ENCODE measurements at regions not wholly inside any gene's neighbourhood (a gene's known extent, or its start where the extent isn't known, plus 50 kb on each side); places are given as distances from the start of the nearest gene placed in this dataset.

- DNase-seq, result no peak
Measured at GRCh38 chr3:28109829-28110228, 131.6 kb upstream of the CMC1 start.

GRCh38 chr3:28110869-28111268 lies 130.6 kb upstream of the CMC1 start:
- no peak for DNase-seq

GRCh38 chr3:28114893-28115292 lies 126.5 kb upstream of the CMC1 start:
- no peak for DNase-seq

- DNase-seq, result no peak
Measured at GRCh38 chr3:28115316-28115715, 126.1 kb upstream of the CMC1 start.

- no peak for DNase-seq
Measured at GRCh38 chr3:28117598-28117997, 123.8 kb upstream of the CMC1 start.

GRCh38 chr3:28118087-28118486 lies 123.3 kb upstream of the CMC1 start:
- DNase-seq, result no peak

- no peak for DNase-seq
Measured at GRCh38 chr3:28122227-28122626, 119.2 kb upstream of the CMC1 start.

- no peak for DNase-seq
Measured at GRCh38 chr3:28124882-28125281, 116.5 kb upstream of the CMC1 start.

GRCh38 chr3:28125342-28125741 lies 116.1 kb upstream of the CMC1 start:
- no peak for DNase-seq

- DNase-seq, result no peak
Measured at GRCh38 chr3:28130836-28131235, 110.6 kb upstream of the CMC1 start.

GRCh38 chr3:28132941-28133340 lies 108.5 kb upstream of the CMC1 start:
- DNase-seq, result no peak

- DNase-seq, result no peak
Measured at GRCh38 chr3:28134198-28134597, 107.2 kb upstream of the CMC1 start.

GRCh38 chr3:28134792-28135375 lies 106.5 kb upstream of the CMC1 start:
- DNase-seq, result no peak

- DNase-seq, result no peak
Measured at GRCh38 chr3:28136607-28137216, 104.7 kb upstream of the CMC1 start.

GRCh38 chr3:28138043-28138610 lies 103.3 kb upstream of the CMC1 start:
- no peak for DNase-seq

GRCh38 chr3:28139288-28139687 lies 102.1 kb upstream of the CMC1 start:
- no peak for DNase-seq

- no peak for DNase-seq
Measured at GRCh38 chr3:28139967-28140634, 101.3 kb upstream of the CMC1 start.

- no peak for DNase-seq
Measured at GRCh38 chr3:28140664-28141063, 100.8 kb upstream of the CMC1 start.

- DNase-seq, result no peak
Measured at GRCh38 chr3:28149960-28150359, 91.5 kb upstream of the CMC1 start.

- DNase-seq, result no peak
Measured at GRCh38 chr3:28150465-28151206, 90.8 kb upstream of the CMC1 start.

- no peak for DNase-seq
Measured at GRCh38 chr3:28151207-28151550, 90.2 kb upstream of the CMC1 start.

GRCh38 chr3:28151608-28152228 lies 89.7 kb upstream of the CMC1 start:
- DNase-seq, result no peak

GRCh38 chr3:28155631-28156030 lies 85.8 kb upstream of the CMC1 start:
- no peak for DNase-seq

Measured in activated effector memory CD4-positive, alpha-beta T cell treated with anti-CD3 and anti-CD28 coated beads, Interleukin-2, amount 50 U/mL, for 16 hours (primary cell).